Activated T-helper 1 cell treated with anti-CD3 and anti-CD28 coated beads, Interleukin-2, amount 50 U/mL, for 16 hours (primary cell): ENCODE measurements at regions not wholly inside any gene's neighbourhood (a gene's known extent, or its start where the extent isn't known, plus 50 kb on each side); places are given as distances from the start of the nearest gene placed in this dataset.
A peak's percentile ranks its signal among the peaks of the same experiment; 100 is the strongest.

Source experiments
- DNase-seq, 2 donors: peaks; one replicate each; pipeline ENCODE4 v3.0.0-alpha.2; 2020; ENCODE audit warnings: low read depth in 1 of 2, low spot score in 1 of 2

- no peak for DNase-seq
Observed at GRCh38 chr10:62625484-62625883, 179.0 kb upstream of the ADO start.

GRCh38 chr10:62626079-62626478 is 178.4 kb upstream of the ADO start:
- DNase-seq = no peak

GRCh38 chr10:62626817-62627216 is 177.7 kb upstream of the ADO start:
- no peak for DNase-seq

GRCh38 chr10:62627983-62628382 is 176.5 kb upstream of the ADO start:
- no peak for DNase-seq

- DNase-seq = no peak
Observed at GRCh38 chr10:62631241-62631640, 173.3 kb upstream of the ADO start.

- DNase-seq = no peak
Observed at GRCh38 chr10:62632071-62632809, 172.3 kb upstream of the ADO start.

- no peak for DNase-seq
Observed at GRCh38 chr10:62633976-62634375, 170.5 kb upstream of the ADO start.

- no peak for DNase-seq
Observed at GRCh38 chr10:62634576-62634975, 169.9 kb upstream of the ADO start.

- DNase-seq = no peak
Observed at GRCh38 chr10:62635127-62635526, 169.4 kb upstream of the ADO start.

GRCh38 chr10:62636825-62637248 is 167.7 kb upstream of the ADO start:
- no peak for DNase-seq

- peak; percentile 20 to 39 for DNase-seq
Observed at GRCh38 chr10:62637249-62638061, 167.1 kb upstream of the ADO start.

GRCh38 chr10:62638062-62638477 is 166.4 kb upstream of the ADO start:
- DNase-seq = no peak

- no peak for DNase-seq
Observed at GRCh38 chr10:62639144-62639543, 165.4 kb upstream of the ADO start.

- DNase-seq = no peak
Observed at GRCh38 chr10:62640411-62640810, 164.1 kb upstream of the ADO start.

GRCh38 chr10:62643606-62644587 is 160.6 kb upstream of the ADO start:
- DNase-seq = no peak

- no peak for DNase-seq
Observed at GRCh38 chr10:62647375-62648092, 157.0 kb upstream of the ADO start.

- DNase-seq = no peak
Observed at GRCh38 chr10:62648921-62649320, 155.6 kb upstream of the ADO start.

- no peak for DNase-seq
Observed at GRCh38 chr10:62650411-62650810, 154.1 kb upstream of the ADO start.

GRCh38 chr10:62651341-62651740 is 153.2 kb upstream of the ADO start:
- no peak for DNase-seq

GRCh38 chr10:62652114-62652513 is 152.4 kb upstream of the ADO start:
- no peak for DNase-seq

- no peak for DNase-seq
Observed at GRCh38 chr10:62652564-62652963, 152.0 kb upstream of the ADO start.
